OCI-LY3 (cell line): ENCODE measurements at regions not wholly inside any gene's neighbourhood (a gene's known extent, or its start where the extent isn't known, plus 50 kb on each side); places are given as distances from the start of the nearest gene placed in this dataset.

Experiments
- EZH2phosphoT487 ChIP-seq: fragments of 200-600 bp; shearing (Covaris generic); IDR thresholded peaks from 2 replicates; pipeline ENCODE4 v1.6.1; 2018; ENCODE audit warnings: antibody characterized with exemption, mixed run types, low read depth
- TF ChIP-seq, protein P1 (sequence below): fragments of 200-600, 300-600 bp; sonication (generic); IDR thresholded peaks from 2 replicates; pipeline ENCODE4 v1.5.1; 2014; ENCODE audit warnings: antibody characterized with exemption, low read length, low read depth

DNA sequence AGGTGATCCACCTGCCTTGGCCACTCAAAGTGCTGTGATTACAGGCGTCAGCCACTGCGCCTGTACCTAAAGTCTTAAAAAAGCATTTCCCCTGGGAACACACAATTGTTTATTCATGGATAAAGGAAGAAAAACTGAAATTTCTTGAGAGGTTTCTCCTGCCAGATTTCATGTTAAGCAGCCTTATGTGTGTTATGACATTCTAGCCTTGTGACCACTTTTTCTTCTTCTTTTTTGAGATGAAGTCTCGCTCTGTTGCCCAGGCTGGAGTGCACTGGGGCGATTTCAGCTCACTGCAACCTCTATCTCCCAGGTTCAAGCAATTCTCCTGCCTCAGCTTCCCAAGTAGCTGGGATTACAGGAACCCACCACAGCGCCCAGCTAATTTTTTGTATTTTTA lies 57.8 kb upstream of the PLAC8 start:
- TF ChIP-seq, protein P1, sequence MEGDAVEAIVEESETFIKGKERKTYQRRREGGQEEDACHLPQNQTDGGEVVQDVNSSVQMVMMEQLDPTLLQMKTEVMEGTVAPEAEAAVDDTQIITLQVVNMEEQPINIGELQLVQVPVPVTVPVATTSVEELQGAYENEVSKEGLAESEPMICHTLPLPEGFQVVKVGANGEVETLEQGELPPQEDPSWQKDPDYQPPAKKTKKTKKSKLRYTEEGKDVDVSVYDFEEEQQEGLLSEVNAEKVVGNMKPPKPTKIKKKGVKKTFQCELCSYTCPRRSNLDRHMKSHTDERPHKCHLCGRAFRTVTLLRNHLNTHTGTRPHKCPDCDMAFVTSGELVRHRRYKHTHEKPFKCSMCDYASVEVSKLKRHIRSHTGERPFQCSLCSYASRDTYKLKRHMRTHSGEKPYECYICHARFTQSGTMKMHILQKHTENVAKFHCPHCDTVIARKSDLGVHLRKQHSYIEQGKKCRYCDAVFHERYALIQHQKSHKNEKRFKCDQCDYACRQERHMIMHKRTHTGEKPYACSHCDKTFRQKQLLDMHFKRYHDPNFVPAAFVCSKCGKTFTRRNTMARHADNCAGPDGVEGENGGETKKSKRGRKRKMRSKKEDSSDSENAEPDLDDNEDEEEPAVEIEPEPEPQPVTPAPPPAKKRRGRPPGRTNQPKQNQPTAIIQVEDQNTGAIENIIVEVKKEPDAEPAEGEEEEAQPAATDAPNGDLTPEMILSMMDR = no peak
- no peak for TF ChIP-seq EZH2phosphoT487
